Coronary artery (tissue), 2 donors: ENCODE measurements at regions not wholly inside any gene's neighbourhood (a gene's known extent, or its start where the extent isn't known, plus 50 kb on each side); places are given as distances from the start of the nearest gene placed in this dataset.

Experiments used
- DNase-seq: peaks from one replicate; pipeline ENCODE4 v3.0.0-alpha.2; 2017; ENCODE audit warnings: low spot score
- H3K27ac ChIP-seq, 2 donors: fragments of 200-600 bp; sonication (generic); one replicate each; pipeline ENCODE4 v1.5.1; 2016 to 2019
- H3K4me3 ChIP-seq: fragments of 200-600 bp; sonication (generic); 2 replicates; pipeline ENCODE4 v1.5.1; 2016; ENCODE audit warnings: mild to moderate bottlenecking, moderate library complexity
- TF ChIP-seq, protein P1 (sequence below): fragments of 200-600 bp; sonication (generic); IDR thresholded peaks from one replicate; pipeline ENCODE4 v1.5.1; 2019; ENCODE audit warnings: antibody characterized with exemption

GRCh38 chr16:10333321-10334032, 52.4 kb upstream of the ATF7IP2 start:
- Histone ChIP-seq H3K4me3 (no peak overlapping the region), H3K27ac (no peak overlapping the region)
- TF ChIP-seq, protein P1, sequence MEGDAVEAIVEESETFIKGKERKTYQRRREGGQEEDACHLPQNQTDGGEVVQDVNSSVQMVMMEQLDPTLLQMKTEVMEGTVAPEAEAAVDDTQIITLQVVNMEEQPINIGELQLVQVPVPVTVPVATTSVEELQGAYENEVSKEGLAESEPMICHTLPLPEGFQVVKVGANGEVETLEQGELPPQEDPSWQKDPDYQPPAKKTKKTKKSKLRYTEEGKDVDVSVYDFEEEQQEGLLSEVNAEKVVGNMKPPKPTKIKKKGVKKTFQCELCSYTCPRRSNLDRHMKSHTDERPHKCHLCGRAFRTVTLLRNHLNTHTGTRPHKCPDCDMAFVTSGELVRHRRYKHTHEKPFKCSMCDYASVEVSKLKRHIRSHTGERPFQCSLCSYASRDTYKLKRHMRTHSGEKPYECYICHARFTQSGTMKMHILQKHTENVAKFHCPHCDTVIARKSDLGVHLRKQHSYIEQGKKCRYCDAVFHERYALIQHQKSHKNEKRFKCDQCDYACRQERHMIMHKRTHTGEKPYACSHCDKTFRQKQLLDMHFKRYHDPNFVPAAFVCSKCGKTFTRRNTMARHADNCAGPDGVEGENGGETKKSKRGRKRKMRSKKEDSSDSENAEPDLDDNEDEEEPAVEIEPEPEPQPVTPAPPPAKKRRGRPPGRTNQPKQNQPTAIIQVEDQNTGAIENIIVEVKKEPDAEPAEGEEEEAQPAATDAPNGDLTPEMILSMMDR: no peak
- no peak for DNase-seq

DNA sequence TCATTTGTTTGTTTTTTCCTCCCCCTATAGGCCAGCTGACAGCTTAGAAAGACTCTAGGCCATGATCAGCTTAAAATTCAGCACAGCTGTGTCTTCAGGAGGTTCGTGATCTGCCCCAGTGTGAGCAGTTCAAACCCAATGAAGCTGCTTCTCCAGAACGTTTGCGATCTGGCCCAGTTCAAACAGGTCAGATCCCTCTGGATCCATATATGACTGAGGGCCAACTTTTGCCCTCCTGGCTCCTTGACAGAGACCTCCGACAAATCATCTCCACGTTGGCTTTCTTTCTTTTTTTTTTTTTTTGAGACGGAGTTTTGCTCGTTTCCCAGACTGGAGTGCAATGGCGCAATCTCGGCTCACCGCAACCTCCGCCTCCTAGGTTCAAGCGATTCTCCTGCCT, 50.2 kb upstream of the ATF7IP2 start:
- TF ChIP-seq, protein P1: no peak
- Histone ChIP-seq H3K4me3 (no peak overlapping the region), H3K27ac (no peak overlapping the region)
- DNase-seq: no peak
